Body of pancreas (tissue), 4 donors: ENCODE measurements at regions not wholly inside any gene's neighbourhood (a gene's known extent, or its start where the extent isn't known, plus 50 kb on each side); places are given as distances from the start of the nearest gene placed in this dataset.

Experiments used
- POLR2A ChIP-seq, 3 donors: fragments of 450-650 bp; IDR thresholded peaks; one replicate each; pipeline ENCODE4 v1.6.1; 2016; ENCODE audit warnings: antibody characterized with exemption in 3 of 3, mild to moderate bottlenecking in 2 of 3
- TF ChIP-seq, protein P1 (sequence below), 7 experiments: fragments of 450-650 bp in 4 of 7; fragments of 200-600 bp in 3 of 7; sonication (generic) in 3 of 7; IDR thresholded peaks; one replicate each; pipeline ENCODE4 v1.5.1; 2016 to 2019; ENCODE audit warnings: antibody characterized with exemption in 7 of 7

DNA sequence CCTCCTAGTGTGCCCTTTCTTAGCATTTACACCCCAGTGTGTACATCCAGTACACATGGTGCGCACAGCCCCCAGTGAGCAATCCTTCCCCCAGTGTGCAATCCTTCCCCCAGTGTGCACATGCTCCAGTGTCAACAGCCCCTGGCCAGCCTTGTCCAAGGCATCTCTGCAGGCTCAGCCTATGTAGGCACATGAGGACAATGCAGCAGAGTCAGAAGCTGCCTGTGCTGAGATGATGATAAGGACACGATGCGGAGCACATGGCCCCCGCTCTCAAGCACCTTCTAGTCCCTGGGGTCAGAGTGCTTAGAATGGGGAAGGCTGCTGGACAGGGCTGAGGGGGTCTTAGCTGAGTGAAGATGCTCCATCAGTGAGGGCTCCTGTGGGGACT is 69.8 kb downstream of the GADD45G start:
- TF ChIP-seq, protein P1, sequence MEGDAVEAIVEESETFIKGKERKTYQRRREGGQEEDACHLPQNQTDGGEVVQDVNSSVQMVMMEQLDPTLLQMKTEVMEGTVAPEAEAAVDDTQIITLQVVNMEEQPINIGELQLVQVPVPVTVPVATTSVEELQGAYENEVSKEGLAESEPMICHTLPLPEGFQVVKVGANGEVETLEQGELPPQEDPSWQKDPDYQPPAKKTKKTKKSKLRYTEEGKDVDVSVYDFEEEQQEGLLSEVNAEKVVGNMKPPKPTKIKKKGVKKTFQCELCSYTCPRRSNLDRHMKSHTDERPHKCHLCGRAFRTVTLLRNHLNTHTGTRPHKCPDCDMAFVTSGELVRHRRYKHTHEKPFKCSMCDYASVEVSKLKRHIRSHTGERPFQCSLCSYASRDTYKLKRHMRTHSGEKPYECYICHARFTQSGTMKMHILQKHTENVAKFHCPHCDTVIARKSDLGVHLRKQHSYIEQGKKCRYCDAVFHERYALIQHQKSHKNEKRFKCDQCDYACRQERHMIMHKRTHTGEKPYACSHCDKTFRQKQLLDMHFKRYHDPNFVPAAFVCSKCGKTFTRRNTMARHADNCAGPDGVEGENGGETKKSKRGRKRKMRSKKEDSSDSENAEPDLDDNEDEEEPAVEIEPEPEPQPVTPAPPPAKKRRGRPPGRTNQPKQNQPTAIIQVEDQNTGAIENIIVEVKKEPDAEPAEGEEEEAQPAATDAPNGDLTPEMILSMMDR (IDR thresholded peaks at IDR 0.05), result no peak
- TF ChIP-seq POLR2A (IDR thresholded peaks at IDR 0.05), result no peak
